GM21360 (cell line): ENCODE measurements at regions not wholly inside any gene's neighbourhood (a gene's known extent, or its start where the extent isn't known, plus 50 kb on each side); places are given as distances from the start of the nearest gene placed in this dataset.

Source experiments
- ATAC-seq: cut with Tn5 transposase; IDR thresholded peaks from one replicate; pipeline ENCODE4 v1.9.1; 2021; ENCODE audit warnings: mild to moderate bottlenecking, moderate library complexity; ENCODE audit not compliant: unreplicated experiment

GRCh38 chr4:53821179-53821851 is 230.0 kb upstream of the LNX1 start:
- no peak for ATAC-seq

GRCh38 chr4:53818104-53818503 is 226.8 kb upstream of the LNX1 start:
- no peak for ATAC-seq

- no peak for ATAC-seq
Observed at GRCh38 chr4:53816561-53816960, 225.3 kb upstream of the LNX1 start.

- ATAC-seq = no peak
Observed at GRCh38 chr4:53815281-53815680, 224.0 kb upstream of the LNX1 start.

- no peak for ATAC-seq
Observed at GRCh38 chr4:53813998-53814397, 222.7 kb upstream of the LNX1 start.

- no peak for ATAC-seq
Observed at GRCh38 chr4:53810643-53811042, 219.4 kb upstream of the LNX1 start.

- no peak for ATAC-seq
Observed at GRCh38 chr4:53809816-53810215, 218.5 kb upstream of the LNX1 start.

- ATAC-seq = no peak
Observed at GRCh38 chr4:53805291-53805690, 214.0 kb upstream of the LNX1 start.

GRCh38 chr4:53804719-53805118 is 213.4 kb upstream of the LNX1 start:
- peak; percentile 55 for ATAC-seq

- no peak for ATAC-seq
Observed at GRCh38 chr4:53802500-53802899, 211.2 kb upstream of the LNX1 start.

GRCh38 chr4:53801373-53801772 is 210.1 kb upstream of the LNX1 start:
- no peak for ATAC-seq

- ATAC-seq = no peak
Observed at GRCh38 chr4:53800741-53801140, 209.5 kb upstream of the LNX1 start.

- no peak for ATAC-seq
Observed at GRCh38 chr4:53793096-53793495, 201.8 kb upstream of the LNX1 start.

- ATAC-seq = no peak
Observed at GRCh38 chr4:53790286-53790685, 199.0 kb upstream of the LNX1 start.

GRCh38 chr4:53788621-53789020 is 197.3 kb upstream of the LNX1 start:
- ATAC-seq = no peak

- ATAC-seq = no peak
Observed at GRCh38 chr4:53788011-53788410, 196.7 kb upstream of the LNX1 start.

GRCh38 chr4:53786632-53787031 is 195.3 kb upstream of the LNX1 start:
- no peak for ATAC-seq

- ATAC-seq = no peak
Observed at GRCh38 chr4:53785996-53786395, 194.7 kb upstream of the LNX1 start.

- ATAC-seq = no peak
Observed at GRCh38 chr4:53784112-53784511, 192.8 kb upstream of the LNX1 start.

GRCh38 chr4:53783208-53783859 is 192.0 kb upstream of the LNX1 start:
- no peak for ATAC-seq

GRCh38 chr4:53782458-53782845 is 191.2 kb upstream of the LNX1 start:
- no peak for ATAC-seq

- no peak for ATAC-seq
Observed at GRCh38 chr4:53781629-53782457, 190.6 kb upstream of the LNX1 start.
